Upper lobe of right lung (tissue), 1 donor: ENCODE measurements at regions not wholly inside any gene's neighbourhood (a gene's known extent, or its start where the extent isn't known, plus 50 kb on each side); places are given as distances from the start of the nearest gene placed in this dataset.

Source experiments
- ATAC-seq: fragments of 200-7000 bp; cut with Tn5 transposase; one replicate; pipeline ENCODE4 v1.9.1; 2020; ENCODE audit warnings: mild to moderate bottlenecking, moderate library complexity
- DNase-seq: peaks from one replicate; pipeline ENCODE4 v3.0.0-alpha.2; 2020
- H3K27ac ChIP-seq: fragments of 200-600 bp; one replicate; pipeline ENCODE4 v1.8.0; 2022
- H3K27me3 ChIP-seq: fragments of 200-600 bp; one replicate; pipeline ENCODE4 v1.8.0; 2022; ENCODE audit warnings: mild to moderate bottlenecking
- H3K36me3 ChIP-seq: fragments of 200-600 bp; one replicate; pipeline ENCODE4 v1.8.0; 2022
- H3K4me1 ChIP-seq: fragments of 200-600 bp; one replicate; pipeline ENCODE4 v1.8.0; 2022
- H3K4me3 ChIP-seq: fragments of 200-600 bp; one replicate; pipeline ENCODE4 v1.8.0; 2022; ENCODE audit warnings: mild to moderate bottlenecking
- H3K9me3 ChIP-seq: fragments of 200-600 bp; one replicate; pipeline ENCODE4 v1.8.0; 2022
- intact Hi-C: fragments of 100-400 bp; cut with DNase I; formaldehyde crosslinking; loops from one replicate; pipeline ENCODE4 v1.11.0; 2022
- TF ChIP-seq, protein P1 (sequence below): fragments of 200-600 bp; IDR thresholded peaks from one replicate; pipeline ENCODE4 v1.8.0; 2022; ENCODE audit warnings: antibody characterized with exemption
- donor health status: DM: no; HTN: yes; CAD: no; lungs with severe emphysema.

DNA sequence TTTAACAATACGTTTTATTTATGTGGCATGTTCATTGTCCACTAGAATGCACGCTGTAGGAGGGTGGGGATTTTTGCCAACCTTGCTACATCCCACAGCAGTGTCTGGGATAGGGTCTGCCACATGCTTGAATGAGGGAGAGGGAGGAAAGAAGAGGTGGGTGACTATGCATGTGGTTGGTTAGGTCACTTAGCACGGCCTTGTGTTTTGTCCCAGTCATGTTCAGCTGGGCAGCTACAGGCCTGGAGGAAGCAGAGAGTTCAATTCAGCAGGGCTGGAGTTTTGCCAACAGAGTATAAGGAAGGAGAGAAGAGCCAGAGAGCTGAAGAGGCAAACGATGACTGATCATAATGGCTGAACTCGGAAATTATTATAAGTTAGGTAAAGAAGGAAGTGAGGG lies 268.4 kb upstream of the NSMCE3 start:
- Histone ChIP-seq H3K4me3 (no peak overlapping the region), H3K4me1 (peaks cover 11% of the 10 kb centered on the region), H3K27me3 (no peaks in the 10 kb centered on the region), H3K9me3 (no peaks in the 10 kb centered on the region), H3K36me3 (no peaks in the 10 kb centered on the region), H3K27ac (no peak overlapping the region)
- DNase-seq (no peak), ATAC-seq (no peak)
- TF ChIP-seq, protein P1, sequence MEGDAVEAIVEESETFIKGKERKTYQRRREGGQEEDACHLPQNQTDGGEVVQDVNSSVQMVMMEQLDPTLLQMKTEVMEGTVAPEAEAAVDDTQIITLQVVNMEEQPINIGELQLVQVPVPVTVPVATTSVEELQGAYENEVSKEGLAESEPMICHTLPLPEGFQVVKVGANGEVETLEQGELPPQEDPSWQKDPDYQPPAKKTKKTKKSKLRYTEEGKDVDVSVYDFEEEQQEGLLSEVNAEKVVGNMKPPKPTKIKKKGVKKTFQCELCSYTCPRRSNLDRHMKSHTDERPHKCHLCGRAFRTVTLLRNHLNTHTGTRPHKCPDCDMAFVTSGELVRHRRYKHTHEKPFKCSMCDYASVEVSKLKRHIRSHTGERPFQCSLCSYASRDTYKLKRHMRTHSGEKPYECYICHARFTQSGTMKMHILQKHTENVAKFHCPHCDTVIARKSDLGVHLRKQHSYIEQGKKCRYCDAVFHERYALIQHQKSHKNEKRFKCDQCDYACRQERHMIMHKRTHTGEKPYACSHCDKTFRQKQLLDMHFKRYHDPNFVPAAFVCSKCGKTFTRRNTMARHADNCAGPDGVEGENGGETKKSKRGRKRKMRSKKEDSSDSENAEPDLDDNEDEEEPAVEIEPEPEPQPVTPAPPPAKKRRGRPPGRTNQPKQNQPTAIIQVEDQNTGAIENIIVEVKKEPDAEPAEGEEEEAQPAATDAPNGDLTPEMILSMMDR: no peak
- intact Hi-C loops: no loop called here

DNA sequence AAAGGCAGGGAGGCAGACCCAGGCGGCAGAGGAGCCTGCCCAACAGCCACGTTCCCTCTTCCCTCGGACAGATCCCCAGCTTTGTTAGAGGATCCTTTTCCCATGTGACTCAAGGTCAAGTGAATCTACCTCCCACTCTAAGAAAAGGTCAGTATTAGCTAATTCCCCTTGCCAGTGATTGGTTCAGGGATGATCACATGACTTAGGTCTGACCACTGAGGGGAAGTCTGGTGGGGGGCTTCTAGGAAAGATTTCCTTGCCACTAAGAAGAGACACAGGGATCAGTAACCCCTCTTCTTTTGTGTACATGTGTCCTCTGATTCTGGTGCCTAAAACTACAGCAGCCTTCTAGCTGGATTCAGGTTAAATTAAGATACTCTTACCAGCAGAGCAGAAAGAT lies 266.3 kb upstream of the NSMCE3 start:
- H3K36me3 ChIP-seq: no peaks in the 10 kb centered on the region
- no peaks in the 10 kb centered on the region for H3K27me3 ChIP-seq
- ATAC-seq (no peak), DNase-seq (no peak)
- H3K4me1 ChIP-seq: peaks cover 11% of the 10 kb centered on the region
- TF ChIP-seq, protein P1: no peak
- no peak overlapping the region for H3K27ac ChIP-seq
- intact Hi-C loops: no loop called here
- H3K9me3 ChIP-seq: no peaks in the 10 kb centered on the region
- no peak overlapping the region for H3K4me3 ChIP-seq

DNA sequence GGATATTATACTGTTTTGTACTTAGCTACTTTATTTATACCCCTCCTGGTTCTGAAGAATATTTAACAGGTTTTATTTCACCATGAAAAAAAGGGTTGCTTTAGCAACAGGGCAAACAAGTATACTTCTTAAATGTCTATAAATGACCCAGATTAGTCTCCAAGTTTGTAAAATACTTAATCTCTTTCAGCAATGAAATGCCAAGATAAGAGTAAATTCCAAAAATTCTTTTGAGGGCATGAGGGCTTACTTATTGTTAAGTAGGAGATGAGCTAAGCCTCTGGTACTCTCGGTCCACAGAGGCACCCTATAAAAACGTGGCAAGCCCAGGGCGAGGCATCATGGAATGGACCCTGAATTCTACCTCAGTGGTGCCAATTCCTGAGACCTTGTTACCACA lies 264.8 kb upstream of the NSMCE3 start:
- no peaks in the 10 kb centered on the region for H3K36me3 ChIP-seq
- no peak for DNase-seq
- TF ChIP-seq, protein P1: no peak
- H3K27ac ChIP-seq: no peak overlapping the region
- no peak for ATAC-seq
- no peaks in the 10 kb centered on the region for H3K9me3 ChIP-seq
- no peaks in the 10 kb centered on the region for H3K27me3 ChIP-seq
- intact Hi-C loops: no loop called here
- H3K4me1 ChIP-seq: peaks cover 11% of the 10 kb centered on the region
- no peak overlapping the region for H3K4me3 ChIP-seq

DNA sequence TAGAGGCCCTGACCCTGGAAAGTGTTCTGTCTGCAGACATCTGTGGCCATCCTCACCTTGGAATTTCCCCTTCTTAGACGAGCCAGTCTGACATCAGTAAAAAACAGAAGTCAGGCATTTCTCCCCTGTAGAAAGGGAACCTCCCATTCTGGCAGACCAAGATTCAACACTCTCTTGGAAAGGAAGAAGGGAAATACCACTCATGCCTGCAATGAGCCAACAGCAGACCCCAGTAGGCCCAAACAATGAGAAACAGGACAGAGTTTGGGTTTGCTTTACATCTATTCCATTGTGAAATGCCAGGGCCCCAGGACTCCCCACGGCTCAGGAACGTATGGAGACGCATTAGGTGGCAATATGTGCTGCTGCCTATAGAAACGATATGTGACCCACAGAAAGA lies 264.0 kb upstream of the NSMCE3 start:
- H3K27ac ChIP-seq: no peak overlapping the region
- no peak for ATAC-seq
- no peaks in the 10 kb centered on the region for H3K27me3 ChIP-seq
- intact Hi-C loops: no loop called here
- H3K4me1 ChIP-seq: peaks cover 11% of the 10 kb centered on the region
- no peaks in the 10 kb centered on the region for H3K9me3 ChIP-seq
- no peaks in the 10 kb centered on the region for H3K36me3 ChIP-seq
- no peak overlapping the region for H3K4me3 ChIP-seq
- TF ChIP-seq, protein P1: no peak
- DNase-seq: no peak

DNA sequence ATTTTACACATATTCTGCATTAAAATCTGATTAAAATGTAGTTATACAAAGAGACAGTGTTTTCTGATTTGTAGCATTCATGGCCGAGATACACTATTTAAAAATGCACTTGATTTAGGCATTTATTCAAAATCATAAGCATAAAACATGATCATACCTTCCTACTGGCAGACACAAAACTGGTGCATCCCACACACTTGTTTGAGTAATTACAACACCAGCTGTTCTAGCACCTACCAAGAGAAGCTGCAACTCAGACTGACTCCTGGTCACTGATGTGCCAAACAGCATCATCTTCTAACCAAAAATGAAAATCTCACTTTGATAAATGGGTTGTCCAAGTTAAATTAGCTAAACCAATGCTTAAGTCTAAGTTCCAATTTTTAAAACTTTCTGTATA lies 262.7 kb upstream of the NSMCE3 start:
- intact Hi-C loops: no loop called here
- Histone ChIP-seq H3K4me1 (peaks cover 11% of the 10 kb centered on the region), H3K9me3 (no peaks in the 10 kb centered on the region), H3K27ac (no peak overlapping the region), H3K27me3 (no peaks in the 10 kb centered on the region), H3K36me3 (no peaks in the 10 kb centered on the region), H3K4me3 (no peak overlapping the region)
- TF ChIP-seq, protein P1: no peak
- ATAC-seq (no peak), DNase-seq (no peak)

DNA sequence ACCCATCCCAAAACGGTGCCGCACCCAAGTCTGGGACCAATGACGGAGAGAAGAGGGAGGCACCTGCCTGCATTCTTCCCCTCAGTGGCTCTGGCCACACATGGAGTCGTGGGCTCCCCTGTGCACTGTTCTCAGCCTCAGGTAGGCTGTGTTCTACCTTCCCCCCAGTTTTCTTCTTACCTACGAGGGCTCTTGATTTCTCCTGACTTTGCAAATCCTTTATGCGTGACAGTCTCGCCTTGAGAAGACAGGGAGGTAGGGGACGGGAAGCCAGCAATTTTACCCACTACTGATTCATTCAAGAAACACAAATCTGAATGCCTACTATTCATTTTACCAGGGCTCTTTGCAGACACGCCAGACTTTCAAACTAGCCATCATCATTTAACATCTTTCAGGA lies 261.3 kb upstream of the NSMCE3 start:
- intact Hi-C loops: no loop called here
- TF ChIP-seq, protein P1: no peak
- H3K27me3 ChIP-seq: no peaks in the 10 kb centered on the region
- ATAC-seq (no peak), DNase-seq (no peak)
- H3K27ac ChIP-seq: no peak overlapping the region
- no peaks in the 10 kb centered on the region for H3K36me3 ChIP-seq
- H3K4me3 ChIP-seq: no peak overlapping the region
- H3K9me3 ChIP-seq: no peaks in the 10 kb centered on the region
- peaks cover 11% of the 10 kb centered on the region for H3K4me1 ChIP-seq
